Colonic mucosa (tissue), 4 donors: ENCODE measurements at regions not wholly inside any gene's neighbourhood (a gene's known extent, or its start where the extent isn't known, plus 50 kb on each side); places are given as distances from the start of the nearest gene placed in this dataset.

Experiments
- DNase-seq: peaks from one replicate; pipeline ENCODE4 v3.0.0-alpha.2; 2020
- H3K27ac ChIP-seq: fragments of 200-600 bp; one replicate; pipeline ENCODE4 v1.8.0; 2021
- H3K27me3 ChIP-seq: fragments of 200-600 bp; one replicate; pipeline ENCODE4 v1.8.0; 2021
- H3K36me3 ChIP-seq: fragments of 200-600 bp; one replicate; pipeline ENCODE4 v1.8.0; 2021
- H3K4me1 ChIP-seq: fragments of 200-600 bp; one replicate; pipeline ENCODE4 v1.8.0; 2021; ENCODE audit warnings: mild to moderate bottlenecking
- H3K4me3 ChIP-seq: fragments of 200-600 bp; one replicate; pipeline ENCODE4 v1.8.0; 2021
- H3K9ac ChIP-seq, 2 donors: one replicate each; pipeline ENCODE4 v1.7.0; 2013; ENCODE audit warnings: control low read depth in 2 of 2, low read depth in 2 of 2, low read length in 2 of 2
- H3K9me3 ChIP-seq: fragments of 200-600 bp; one replicate; pipeline ENCODE4 v1.8.0; 2021
- CTCF ChIP-seq: fragments of 200-600 bp; IDR thresholded peaks from one replicate; pipeline ENCODE4 v1.8.0; 2022; ENCODE audit warnings: antibody characterized with exemption, mild to moderate bottlenecking
- intact Hi-C: fragments of 100-400 bp; cut with DNase I; formaldehyde crosslinking; loops from one replicate; pipeline ENCODE4 v1.14.1; 2022
- donor health status: healthy.
- donor health status: DM: no; HTN: no; CAD: no.
- donor health status: DM: no; HTN: no; CAD: no.

GRCh38 chr12:127205781-127206555 lies 1061.0 kb upstream of the TMEM132C start:
- no peak for TF ChIP-seq CTCF
- intact Hi-C loops = no loop called here
- no peak overlapping the region for H3K4me3 ChIP-seq
- no peak overlapping the region for H3K27ac ChIP-seq
- no peaks in the 10 kb centered on the region for H3K27me3 ChIP-seq
- H3K9me3 ChIP-seq = no peaks in the 10 kb centered on the region
- DNase-seq = no peak
- H3K4me1 ChIP-seq = no peaks in the 10 kb centered on the region
- H3K36me3 ChIP-seq = no peaks in the 10 kb centered on the region
- H3K9ac ChIP-seq = no peak overlapping the region

- Histone ChIP-seq H3K27ac (no peak overlapping the region), H3K9ac (no peak overlapping the region), H3K27me3 (no peaks in the 10 kb centered on the region), H3K4me1 (no peaks in the 10 kb centered on the region), H3K4me3 (no peak overlapping the region), H3K36me3 (no peaks in the 10 kb centered on the region), H3K9me3 (no peaks in the 10 kb centered on the region)
- no peak for DNase-seq
- intact Hi-C loops = no loop called here
- TF ChIP-seq CTCF = no peak
Observed at GRCh38 chr12:127209318-127209717, 1057.7 kb upstream of the TMEM132C start.

- Histone ChIP-seq H3K4me3 (no peak overlapping the region), H3K27me3 (no peaks in the 10 kb centered on the region), H3K27ac (no peak overlapping the region), H3K4me1 (no peaks in the 10 kb centered on the region), H3K9me3 (no peaks in the 10 kb centered on the region), H3K36me3 (no peaks in the 10 kb centered on the region), H3K9ac (no peak overlapping the region)
- DNase-seq = no peak
- no peak for TF ChIP-seq CTCF
- intact Hi-C loops = no loop called here
Observed at GRCh38 chr12:127214186-127214585, 1052.8 kb upstream of the TMEM132C start.

- H3K36me3 ChIP-seq = no peaks in the 10 kb centered on the region
- H3K27ac ChIP-seq = no peak overlapping the region
- intact Hi-C loops = no loop called here
- H3K4me1 ChIP-seq = no peaks in the 10 kb centered on the region
- no peak overlapping the region for H3K4me3 ChIP-seq
- H3K9ac ChIP-seq = no peak overlapping the region
- no peaks in the 10 kb centered on the region for H3K27me3 ChIP-seq
- no peaks in the 10 kb centered on the region for H3K9me3 ChIP-seq
- no peak for DNase-seq
- TF ChIP-seq CTCF = no peak
Observed at GRCh38 chr12:127223011-127223410, 1044.0 kb upstream of the TMEM132C start.

GRCh38 chr12:127223731-127224130 lies 1043.2 kb upstream of the TMEM132C start:
- H3K27me3 ChIP-seq = no peaks in the 10 kb centered on the region

More at GRCh38 chr12:127223731-127224130, 1043.2 kb upstream of the TMEM132C start:
- no peaks in the 10 kb centered on the region for H3K4me1 ChIP-seq
- no peak overlapping the region for H3K27ac ChIP-seq
- H3K9ac ChIP-seq = no peak overlapping the region
- H3K36me3 ChIP-seq = no peaks in the 10 kb centered on the region
- no peaks in the 10 kb centered on the region for H3K9me3 ChIP-seq
- no peak for DNase-seq
- no peak overlapping the region for H3K4me3 ChIP-seq
- TF ChIP-seq CTCF = no peak
- intact Hi-C loops = no loop called here
